ENCODE measurements at regions not wholly inside any gene's neighbourhood (a gene's known extent, or its start where the extent isn't known, plus 50 kb on each side); places are given as distances from the start of the nearest gene placed in this dataset.

GRCh38 chr18:37617623-37618022 lies 52.0 kb upstream of the CELF4 start:
- TF ChIP-seq SUZ12 (IDR thresholded peaks at IDR 0.05; ENCODE audit: extremely low read depth, insufficient read depth, insufficient read length) (no peak), YY1 (IDR thresholded peaks at IDR 0.05; ENCODE audit: insufficient read depth, insufficient read length) (no peak), ZNF274 (IDR thresholded peaks at IDR 0.05; ENCODE audit: low read depth, low read length) (no peak)

Data from NT2/D1 (cell line).